OCI-LY3 (cell line): ENCODE measurements at regions not wholly inside any gene's neighbourhood (a gene's known extent, or its start where the extent isn't known, plus 50 kb on each side); places are given as distances from the start of the nearest gene placed in this dataset.

Experiments
- CTCF ChIP-seq: fragments of 200-600, 300-600 bp; sonication (generic); IDR thresholded peaks from 2 replicates; pipeline ENCODE4 v1.5.1; 2014; ENCODE audit warnings: antibody characterized with exemption, low read length, low read depth
- EZH2phosphoT487 ChIP-seq: fragments of 200-600 bp; shearing (Covaris generic); IDR thresholded peaks from 2 replicates; pipeline ENCODE4 v1.6.1; 2018; ENCODE audit warnings: antibody characterized with exemption, mixed run types, low read depth

GRCh38 chr2:219902891-219903552 lies 275.6 kb downstream of the SLC4A3 start:
- TF ChIP-seq EZH2phosphoT487, result no peak
- TF ChIP-seq CTCF, result no peak
